ENCODE measurements at regions not wholly inside any gene's neighbourhood (a gene's known extent, or its start where the extent isn't known, plus 50 kb on each side); places are given as distances from the start of the nearest gene placed in this dataset.

- no peak for TF ChIP-seq CTCF (IDR thresholded peaks at IDR 0.05)
- TF ChIP-seq EZH2 (IDR thresholded peaks at IDR 0.05; ENCODE audit: borderline replicate concordance, insufficient read depth, low read depth, low read length, poor library complexity, severe bottlenecking): no peak
These were observed 406.4 kb downstream of the KCNRG start for GRCh38 chr13:50421473-50422130.
